ENCODE measurements at regions not wholly inside any gene's neighbourhood (a gene's known extent, or its start where the extent isn't known, plus 50 kb on each side); places are given as distances from the start of the nearest gene placed in this dataset.
"Not testable (repeated sequence)": the region's sequence is repeated elsewhere in the genome, so short reads cannot be mapped to it uniquely, and the experiment has no call there.

DNA sequence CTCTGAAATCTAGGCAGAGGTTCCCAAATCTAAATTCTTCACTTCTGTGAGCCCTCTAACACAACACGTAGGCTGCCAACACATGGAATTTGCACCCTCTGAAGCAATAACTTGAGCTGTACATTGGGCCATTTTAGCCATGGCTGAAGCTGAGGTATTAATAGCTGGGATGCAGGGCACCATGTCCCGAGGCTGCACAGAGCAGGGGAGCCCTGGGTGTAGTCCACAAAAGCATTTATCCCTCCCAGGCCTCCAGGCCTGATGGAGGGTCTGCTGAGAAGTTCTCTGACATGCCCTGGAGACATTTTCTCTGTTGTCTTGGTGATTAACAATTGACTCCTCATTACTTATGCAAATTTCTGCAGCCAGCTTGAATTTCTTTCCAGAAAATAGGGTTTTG, 127.9 kb downstream of the PABPC4L start:
- TF ChIP-seq SP1 (IDR thresholded peaks at IDR 0.05): no peak
- TF ChIP-seq TARDBP (IDR thresholded peaks at IDR 0.05): no peak
- TF ChIP-seq FOXK2 (IDR thresholded peaks at IDR 0.05): no peak
- TF ChIP-seq, protein P1, sequence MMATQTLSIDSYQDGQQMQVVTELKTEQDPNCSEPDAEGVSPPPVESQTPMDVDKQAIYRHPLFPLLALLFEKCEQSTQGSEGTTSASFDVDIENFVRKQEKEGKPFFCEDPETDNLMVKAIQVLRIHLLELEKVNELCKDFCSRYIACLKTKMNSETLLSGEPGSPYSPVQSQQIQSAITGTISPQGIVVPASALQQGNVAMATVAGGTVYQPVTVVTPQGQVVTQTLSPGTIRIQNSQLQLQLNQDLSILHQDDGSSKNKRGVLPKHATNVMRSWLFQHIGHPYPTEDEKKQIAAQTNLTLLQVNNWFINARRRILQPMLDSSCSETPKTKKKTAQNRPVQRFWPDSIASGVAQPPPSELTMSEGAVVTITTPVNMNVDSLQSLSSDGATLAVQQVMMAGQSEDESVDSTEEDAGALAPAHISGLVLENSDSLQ (IDR thresholded peaks at IDR 0.05): no peak
- TF ChIP-seq CTBP1 (IDR thresholded peaks at IDR 0.05; ENCODE audit: borderline replicate concordance): no peak
- no peak for TF ChIP-seq BHLHE40 (IDR thresholded peaks at IDR 0.05; ENCODE audit: borderline replicate concordance)
- no peak for DNase-seq (ENCODE audit: extremely low spot score)
- ChIA-PET CTCF (no interaction called here), POLR2A (no interaction called here)

DNA sequence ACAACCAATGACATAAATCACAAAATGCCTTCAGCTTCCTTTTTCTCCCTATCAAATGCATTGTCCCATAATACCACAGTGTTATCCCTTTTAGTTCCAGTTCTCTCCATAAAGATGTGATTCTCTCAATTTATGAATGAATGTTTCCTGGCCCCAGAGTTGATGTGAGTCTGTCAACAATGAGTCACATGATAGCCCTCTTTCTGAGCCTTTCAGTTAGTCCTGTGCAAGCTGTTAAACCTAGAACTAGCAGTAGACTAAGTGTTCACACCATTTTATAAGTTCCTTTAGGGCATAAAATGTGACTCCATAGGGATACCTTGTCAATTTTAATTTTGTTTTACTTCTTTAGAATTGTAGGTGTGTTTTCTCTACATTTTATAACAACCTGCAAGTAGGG, 129.5 kb downstream of the PABPC4L start:
- ChIA-PET POLR2A (no interaction called here), CTCF (no interaction called here)
- DNase-seq (ENCODE audit: extremely low spot score): no peak
- no peak for TF ChIP-seq ELF4 (IDR thresholded peaks at IDR 0.05)
- no peak for TF ChIP-seq HDGF (IDR thresholded peaks at IDR 0.05; ENCODE audit: borderline replicate concordance)
- TF ChIP-seq L3MBTL2 (conservative IDR thresholded peaks at IDR 0.05): no peak
- TF ChIP-seq BHLHE40 (IDR thresholded peaks at IDR 0.05; ENCODE audit: borderline replicate concordance): no peak
- TF ChIP-seq TARDBP (IDR thresholded peaks at IDR 0.05): no peak
- TF ChIP-seq SP1 (IDR thresholded peaks at IDR 0.05): no peak
- no peak for TF ChIP-seq FOXK2 (IDR thresholded peaks at IDR 0.05)

DNA sequence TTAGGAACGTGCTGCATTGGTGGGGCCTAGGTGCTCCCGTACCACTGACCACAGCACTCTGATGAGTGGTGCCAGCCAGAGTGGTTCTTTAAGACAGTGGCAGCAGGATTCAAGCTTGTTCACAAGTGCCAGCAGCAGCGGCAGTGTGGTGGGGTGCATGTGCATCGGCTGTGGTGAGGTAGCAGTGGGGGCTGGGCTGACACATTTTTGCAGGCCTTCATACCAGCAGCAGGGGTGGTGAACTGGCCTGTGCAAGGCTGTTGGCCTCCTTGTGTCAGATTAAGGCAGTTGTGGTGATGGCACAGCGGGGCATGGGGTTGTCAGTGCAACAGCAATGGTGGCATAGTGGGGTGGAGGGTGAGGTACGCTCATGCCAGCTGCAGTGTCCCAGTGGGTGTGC, 131.4 kb downstream of the PABPC4L start:
- TF ChIP-seq FOXM1 (IDR thresholded peaks at IDR 0.05; ENCODE audit: borderline replicate concordance) (no peak), ELF4 (IDR thresholded peaks at IDR 0.05) (no peak), ARNT (IDR thresholded peaks at IDR 0.05) (no peak), HDGF (IDR thresholded peaks at IDR 0.05; ENCODE audit: borderline replicate concordance) (no peak), ZNF384 (IDR thresholded peaks at IDR 0.05) (no peak), SUZ12 (IDR thresholded peaks at IDR 0.05) (no peak), SP1 (IDR thresholded peaks at IDR 0.05) (no peak), BHLHE40 (IDR thresholded peaks at IDR 0.05; ENCODE audit: borderline replicate concordance) (no peak), LEF1 (IDR thresholded peaks at IDR 0.05; ENCODE audit: borderline replicate concordance) (no peak), CTBP1 (IDR thresholded peaks at IDR 0.05; ENCODE audit: borderline replicate concordance) (no peak), NFRKB (IDR thresholded peaks at IDR 0.05) (no peak), FOXK2 (IDR thresholded peaks at IDR 0.05) (no peak), TARDBP (IDR thresholded peaks at IDR 0.05) (no peak), FOXA1 (IDR thresholded peaks at IDR 0.05) (no peak)
- TF ChIP-seq, protein P1 (IDR thresholded peaks at IDR 0.05): no peak
- CTCF ChIA-PET: interaction anchor here (0.6 kb wide), 1 partner anchor 449 kb away, joined by 3 read pairs; no protein-coding TSS in a partner anchor
- DNase-seq (ENCODE audit: extremely low spot score): no peak
- POLR2A ChIA-PET: no interaction called here

DNA sequence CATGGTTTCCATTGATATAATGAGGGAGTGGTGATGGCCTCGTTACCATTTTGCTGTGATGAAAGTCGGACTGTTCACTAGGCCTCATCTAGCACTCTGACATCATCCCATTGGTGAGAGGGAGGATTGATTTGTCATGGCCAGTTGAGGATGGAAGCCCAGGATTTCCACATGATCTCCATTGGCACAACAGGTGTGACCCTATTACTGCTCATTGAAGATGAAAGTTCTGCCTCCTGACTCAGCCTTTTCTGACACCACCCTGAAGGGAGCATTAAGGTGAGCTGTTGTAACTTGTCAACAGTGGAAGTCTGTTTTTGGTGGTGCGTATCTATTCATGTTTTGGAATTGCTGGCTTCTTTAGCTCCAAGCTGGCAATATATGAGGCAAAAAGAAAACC, 144.2 kb downstream of the PABPC4L start:
- no peak for DNase-seq (ENCODE audit: extremely low spot score)
- POLR2A ChIA-PET: no interaction called here
- CTCF ChIA-PET: no interaction called here
- no peak for TF ChIP-seq LEF1 (IDR thresholded peaks at IDR 0.05; ENCODE audit: borderline replicate concordance)
- TF ChIP-seq TARDBP (IDR thresholded peaks at IDR 0.05): no peak
- TF ChIP-seq ZNF384 (IDR thresholded peaks at IDR 0.05): no peak

DNA sequence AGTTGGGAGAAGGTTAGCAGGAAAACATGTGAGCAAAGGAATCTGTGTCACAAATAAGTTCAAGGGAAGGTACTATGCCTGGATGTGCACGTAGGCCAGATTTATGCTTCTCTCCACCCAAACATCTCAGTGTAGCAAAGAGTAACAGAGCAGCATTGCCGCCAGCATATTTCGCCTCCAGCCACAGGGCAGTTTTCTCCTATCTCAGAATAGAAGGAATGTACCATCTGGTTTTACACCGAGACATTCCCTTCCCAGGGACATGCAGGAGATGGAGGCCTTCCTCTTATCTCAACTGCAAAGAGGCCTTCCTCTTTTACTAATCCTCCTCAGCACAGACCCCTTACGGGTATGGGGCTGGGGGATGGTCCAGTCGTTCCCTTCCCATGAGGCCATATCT, 155.4 kb downstream of the PABPC4L start:
- POLR2A ChIA-PET; CTCF ChIA-PET; DNase-seq (ENCODE audit: extremely low spot score): not testable (repeated sequence)

DNA sequence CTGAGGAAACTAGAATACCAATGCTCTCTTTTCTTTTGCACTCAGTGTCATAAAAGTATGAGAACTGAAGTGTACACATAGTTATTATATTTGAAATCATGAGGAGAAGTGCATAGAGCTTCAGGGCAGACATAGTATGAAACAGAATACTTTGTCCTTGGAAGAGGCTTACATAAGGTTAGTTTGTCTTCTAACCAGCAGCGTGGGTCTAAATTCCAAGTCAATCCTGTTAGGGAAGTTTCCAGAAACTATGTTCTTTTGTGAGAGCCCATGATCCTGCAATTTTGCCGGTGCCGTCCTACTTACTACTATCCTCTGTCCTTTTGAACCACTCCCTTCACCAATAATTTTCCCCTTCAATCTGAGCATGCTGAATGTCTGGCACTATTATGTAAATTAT, 156.2 kb downstream of the PABPC4L start:
- no peak for TF ChIP-seq TARDBP (IDR thresholded peaks at IDR 0.05)
- TF ChIP-seq, protein P1 (IDR thresholded peaks at IDR 0.05): no peak
- DNase-seq (ENCODE audit: extremely low spot score): no peak
- ChIA-PET CTCF (no interaction called here), POLR2A (no interaction called here)

DNA sequence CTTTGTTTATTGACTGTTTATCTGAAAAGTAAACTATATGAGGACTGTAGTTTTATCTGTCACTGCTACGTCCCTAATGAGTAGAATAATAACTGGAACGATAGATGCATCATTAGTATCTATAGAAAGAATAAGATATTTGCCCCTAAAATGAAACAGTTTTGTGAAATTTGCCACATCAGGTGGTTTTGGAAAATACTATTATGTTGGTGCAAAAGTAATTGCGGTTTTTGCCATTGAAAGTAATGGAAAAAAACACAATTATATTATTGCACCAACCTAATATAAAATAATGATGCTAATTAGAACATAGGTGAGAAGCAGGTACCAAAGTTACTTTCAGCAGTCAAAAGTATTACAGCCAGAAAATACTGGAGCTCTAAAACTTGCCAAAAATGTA, 158.3 kb downstream of the PABPC4L start:
- CTCF ChIA-PET: no interaction called here

DNA sequence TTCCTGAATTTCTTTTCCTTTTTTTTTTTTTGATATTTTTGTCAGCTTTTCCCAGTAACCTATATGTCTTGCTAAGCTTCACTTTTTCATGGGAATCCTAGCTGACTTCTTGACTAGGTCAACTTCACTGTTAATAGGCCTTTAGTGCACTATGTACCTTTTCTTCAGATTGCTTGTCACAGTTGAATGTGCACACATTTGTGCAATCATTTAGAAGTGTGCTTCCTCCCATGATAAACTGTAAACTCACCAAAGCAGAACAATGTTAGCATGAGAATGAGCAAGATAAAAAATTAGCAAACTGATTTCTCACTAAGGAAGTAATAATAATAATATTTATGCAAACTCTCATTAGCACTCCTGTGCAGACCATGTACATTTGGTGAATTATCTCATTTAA, 173.2 kb downstream of the PABPC4L start:
- ChIA-PET CTCF (interaction anchor here (0.6 kb wide), 2 partner anchors 8 to 17 kb away, joined by 3 to 4 read pairs; no protein-coding TSS in a partner anchor), POLR2A (no interaction called here)
- DNase-seq (ENCODE audit: extremely low spot score): no peak
- TF ChIP-seq SUZ12 (IDR thresholded peaks at IDR 0.05): no peak
- TF ChIP-seq SP1 (IDR thresholded peaks at IDR 0.05): no peak
- TF ChIP-seq HDGF (IDR thresholded peaks at IDR 0.05; ENCODE audit: borderline replicate concordance): no peak
- TF ChIP-seq FOXK2 (IDR thresholded peaks at IDR 0.05): no peak
- TF ChIP-seq BHLHE40 (IDR thresholded peaks at IDR 0.05; ENCODE audit: borderline replicate concordance): no peak
- no peak for TF ChIP-seq CTBP1 (IDR thresholded peaks at IDR 0.05; ENCODE audit: borderline replicate concordance)
- TF ChIP-seq ZNF384 (IDR thresholded peaks at IDR 0.05): no peak

More for the DNA sequence above, 158.3 kb downstream of the PABPC4L start:
- POLR2A ChIA-PET: no interaction called here
- TF ChIP-seq SUZ12 (IDR thresholded peaks at IDR 0.05) (no peak), ELF4 (IDR thresholded peaks at IDR 0.05) (peak; percentile 77), BHLHE40 (IDR thresholded peaks at IDR 0.05; ENCODE audit: borderline replicate concordance) (no peak)
- DNase-seq (ENCODE audit: extremely low spot score): no peak

Data from HEK293T (cell line).